ENCODE measurements at regions not wholly inside any gene's neighbourhood (a gene's known extent, or its start where the extent isn't known, plus 50 kb on each side); places are given as distances from the start of the nearest gene placed in this dataset.

DNA sequence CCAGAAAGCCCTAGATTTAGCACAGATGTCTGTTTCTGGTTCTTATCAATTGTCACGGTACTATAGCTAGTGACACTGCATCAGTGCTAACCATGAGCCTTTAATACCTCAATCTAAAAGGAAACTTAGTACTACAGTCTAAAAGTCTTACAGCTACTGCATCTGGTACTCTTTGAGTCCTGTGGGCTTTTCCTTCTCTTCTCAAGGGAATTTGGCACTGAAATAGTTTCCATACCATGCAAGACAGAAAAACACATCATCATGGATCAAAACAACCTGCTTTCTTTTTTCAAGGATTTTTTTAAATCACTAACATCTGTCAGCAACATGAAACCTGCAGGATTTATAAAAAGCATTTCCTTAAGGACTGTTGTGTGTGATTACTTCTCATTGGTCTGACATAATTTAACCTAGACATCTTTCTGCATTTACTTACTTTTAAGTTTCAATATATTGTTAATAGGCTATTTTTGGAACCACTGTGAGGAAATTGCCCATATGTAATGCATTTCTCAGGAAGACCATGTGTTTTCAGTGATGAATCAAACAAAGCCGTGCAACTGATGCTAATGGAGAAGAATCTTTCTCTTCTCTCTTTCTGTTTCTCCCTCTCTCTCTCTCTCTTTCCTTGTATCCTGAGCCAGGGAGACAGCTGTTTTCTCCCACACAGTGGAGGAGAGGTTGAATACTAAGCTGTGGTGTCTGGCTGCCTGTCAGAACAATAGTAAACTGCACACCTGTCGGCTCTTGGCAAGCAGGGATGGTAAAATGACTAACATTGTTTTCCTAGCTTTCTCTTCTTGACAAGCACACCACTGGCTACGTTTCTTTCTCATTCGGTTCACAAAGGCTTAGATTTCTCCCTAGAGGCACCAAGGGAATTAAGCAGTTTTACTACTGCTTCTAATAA, 273.4 kb downstream of the CSNK1G3 start:
- no peak for DNase-seq

- no peak for DNase-seq
These were observed 271.4 kb downstream of the CSNK1G3 start for GRCh38 chr5:123783421-123783820.

GRCh38 chr5:123778641-123779040, 266.7 kb downstream of the CSNK1G3 start:
- no peak for DNase-seq

- DNase-seq: no peak
These were observed 264.8 kb downstream of the CSNK1G3 start for GRCh38 chr5:123776761-123777160.

GRCh38 chr5:123771715-123772114, 259.7 kb downstream of the CSNK1G3 start:
- DNase-seq: no peak

GRCh38 chr5:123763201-123763600, 251.2 kb downstream of the CSNK1G3 start:
- no peak for DNase-seq

GRCh38 chr5:123756816-123757215, 244.8 kb downstream of the CSNK1G3 start:
- no peak for DNase-seq

GRCh38 chr5:123756318-123756665, 244.3 kb downstream of the CSNK1G3 start:
- DNase-seq: no peak

DNA sequence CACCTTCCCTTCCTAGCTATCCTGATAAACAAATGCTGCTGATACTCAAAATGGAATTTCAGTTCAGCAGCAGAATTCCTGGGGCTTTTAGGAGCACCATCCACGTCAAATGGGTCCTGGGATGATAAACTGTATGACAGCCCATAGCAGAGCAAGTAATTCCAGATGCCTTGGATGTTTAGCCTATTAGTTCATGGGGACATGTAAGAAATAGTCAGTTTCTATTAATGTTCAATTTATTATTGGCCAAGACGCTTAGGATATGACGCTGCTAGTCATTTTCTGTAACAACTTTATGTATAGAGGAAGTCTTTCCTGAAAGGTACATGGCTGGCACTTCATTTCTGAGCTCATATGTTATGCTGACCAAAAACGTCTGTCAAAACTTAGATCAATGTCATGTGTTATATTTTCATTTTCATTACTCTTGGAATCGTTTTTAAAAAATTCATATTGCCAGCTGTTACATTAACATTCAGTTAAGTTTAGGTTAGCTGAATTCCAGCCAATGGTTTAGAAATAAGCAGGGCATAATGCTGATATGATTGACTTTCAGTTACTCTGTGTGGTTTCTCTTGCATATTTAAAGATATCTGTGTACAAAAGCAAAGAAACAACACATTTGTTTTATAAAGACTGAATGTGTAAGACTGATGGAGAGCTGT, 243.8 kb downstream of the CSNK1G3 start:
- no peak for DNase-seq

- no peak for DNase-seq
These were observed 242.9 kb downstream of the CSNK1G3 start for GRCh38 chr5:123754908-123755307.

GRCh38 chr5:123753937-123754891, 242.2 kb downstream of the CSNK1G3 start:
- no peak for DNase-seq

DNA sequence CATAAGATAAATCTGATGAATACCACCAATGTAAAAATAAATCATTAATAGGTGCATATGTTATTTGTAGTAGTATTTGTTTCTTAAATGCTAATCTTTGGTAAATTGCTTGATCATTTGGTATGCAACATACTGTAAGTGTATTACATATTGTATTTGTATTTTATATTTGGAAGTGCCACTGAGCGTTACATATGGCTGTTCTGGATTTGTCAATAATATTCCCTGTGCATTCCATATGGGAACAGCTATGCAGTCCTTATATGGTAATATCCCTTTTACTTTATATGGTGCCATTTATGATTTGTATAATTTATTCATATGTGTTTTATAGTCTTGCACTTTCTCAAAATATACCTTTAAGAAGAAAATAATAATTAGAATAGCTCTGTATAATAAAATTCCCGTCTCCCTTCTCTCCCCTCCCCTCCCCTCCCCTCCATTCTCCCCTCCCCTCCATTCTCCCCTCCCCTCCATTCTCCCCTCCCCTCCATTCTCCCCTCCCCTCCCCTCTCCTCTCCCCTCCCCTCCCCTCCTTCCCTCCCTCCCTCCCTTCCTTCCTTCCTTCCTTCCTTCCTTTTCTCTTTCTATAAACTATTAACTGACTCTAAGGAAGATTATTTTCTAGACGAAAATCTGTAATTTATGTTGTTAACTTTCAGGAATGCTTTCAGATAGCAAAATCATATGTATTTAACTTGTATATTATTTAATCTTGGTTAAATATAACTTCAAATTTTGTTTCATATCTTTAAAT, 241.4 kb downstream of the CSNK1G3 start:
- DNase-seq: no peak

DNA sequence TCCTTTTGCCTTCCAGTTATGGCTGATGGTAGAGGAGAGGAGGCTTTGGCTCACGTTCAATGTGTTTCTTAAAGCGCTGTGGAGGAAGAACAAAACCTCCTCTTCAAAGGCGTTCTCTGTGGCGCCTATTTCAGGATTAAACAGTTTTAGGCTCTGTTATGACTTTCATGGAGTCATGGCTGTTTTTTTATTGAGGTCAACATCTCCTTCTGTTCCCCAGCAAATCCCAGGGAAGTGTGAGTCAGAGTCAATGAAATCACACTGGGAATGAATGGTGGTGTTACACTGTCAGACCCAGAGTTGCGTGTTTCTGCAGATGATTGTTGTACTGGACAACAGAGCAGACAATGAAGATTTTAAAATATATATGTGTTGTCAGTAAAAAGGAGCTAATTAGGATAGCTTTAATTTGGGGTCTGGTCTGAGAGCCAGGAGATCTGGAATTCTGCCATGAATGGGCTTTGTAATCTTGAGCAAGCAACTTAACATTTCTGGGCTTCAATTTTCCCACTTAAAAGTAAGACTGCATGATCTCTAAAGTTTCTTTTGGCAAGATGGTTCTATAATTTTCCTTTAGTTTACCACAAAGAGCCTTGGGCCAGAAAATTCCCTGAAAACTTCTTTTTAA, 240.7 kb downstream of the CSNK1G3 start:
- no peak for DNase-seq

GRCh38 chr5:123751670-123752069, 239.7 kb downstream of the CSNK1G3 start:
- no peak for DNase-seq

GRCh38 chr5:123748239-123748638, 236.3 kb downstream of the CSNK1G3 start:
- no peak for DNase-seq

- no peak for DNase-seq
These were observed 234.8 kb downstream of the CSNK1G3 start for GRCh38 chr5:123746683-123747360.

GRCh38 chr5:123743990-123744583, 232.1 kb downstream of the CSNK1G3 start:
- DNase-seq: no peak

- no peak for DNase-seq
These were observed 223.4 kb downstream of the CSNK1G3 start for GRCh38 chr5:123735384-123735783.

GRCh38 chr5:123732257-123732656, 220.3 kb downstream of the CSNK1G3 start:
- no peak for DNase-seq

DNA sequence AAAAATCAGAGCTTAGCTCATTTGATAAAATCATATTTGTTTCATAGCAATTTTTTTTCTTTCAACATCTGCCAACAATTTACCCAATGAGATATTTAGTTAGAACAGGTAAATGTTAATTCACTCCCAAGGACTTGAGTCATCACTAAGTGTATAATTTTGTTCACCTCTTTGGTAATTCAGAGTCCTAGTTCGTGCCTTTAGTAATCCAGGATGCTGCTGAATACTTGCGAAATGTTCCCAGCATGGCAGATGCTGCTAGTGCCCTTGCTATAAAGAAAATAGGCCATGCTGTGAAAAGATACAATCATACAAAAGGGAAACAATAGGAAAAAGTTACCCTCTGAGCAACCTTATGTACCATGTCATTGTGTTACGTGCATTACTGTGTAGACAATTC, 210.5 kb downstream of the CSNK1G3 start:
- DNase-seq: no peak

All from cortex of kidney (tissue), 1 donor.